Peyer's patch (tissue), 4 donors: ENCODE measurements at regions not wholly inside any gene's neighbourhood (a gene's known extent, or its start where the extent isn't known, plus 50 kb on each side); places are given as distances from the start of the nearest gene placed in this dataset.

Experiments used
- DNase-seq, 3 donors: peaks; one replicate each; pipeline ENCODE4 v3.0.0-alpha.2; 2017 to 2019
- H3K27ac ChIP-seq, 4 donors: fragments of 200-600 bp; sonication (generic); one replicate each; pipeline ENCODE4 v1.5.1; 2016 to 2019
- H3K27me3 ChIP-seq, 2 donors: fragments of 200-600 bp; sonication (generic); one replicate each; pipeline ENCODE4 v1.5.1; 2019
- H3K36me3 ChIP-seq, 3 donors: fragments of 200-600 bp; sonication (generic); one replicate each; pipeline ENCODE4 v1.5.1; 2016 to 2019
- H3K4me1 ChIP-seq, 4 donors: fragments of 200-600 bp; sonication (generic); one replicate each; pipeline ENCODE4 v1.5.1; 2016 to 2019
- H3K4me3 ChIP-seq, 4 donors: fragments of 200-600 bp; sonication (generic); 1 replicate in 3 of 4; 2 replicates in 1 of 4; pipeline ENCODE4 v1.5.1; 2016 to 2019; ENCODE audit warnings: mild to moderate bottlenecking in 1 of 4
- H3K9me3 ChIP-seq, 4 donors: fragments of 200-600 bp; sonication (generic); one replicate each; pipeline ENCODE4 v1.5.1; 2016 to 2019; ENCODE audit warnings: mild to moderate bottlenecking in 1 of 4
- CTCF ChIP-seq, 6 experiments: fragments of 450-650 bp in 4 of 6; fragments of 200-600 bp in 2 of 6; sonication (generic) in 1 of 6; IDR thresholded peaks; one replicate each; pipeline ENCODE4 v1.5.1; 2017 to 2019; ENCODE audit warnings: antibody characterized with exemption in 6 of 6, mild to moderate bottlenecking in 3 of 6, moderate library complexity in 1 of 6
- POLR2A ChIP-seq, 2 donors: fragments of 450-650 bp; IDR thresholded peaks; one replicate each; pipeline ENCODE4 v1.5.1; 2017; ENCODE audit warnings: antibody characterized with exemption in 2 of 2, mild to moderate bottlenecking in 2 of 2, moderate library complexity in 2 of 2

- no peak overlapping the region for H3K27ac ChIP-seq
- H3K9me3 ChIP-seq = no peaks in the 10 kb centered on the region
- no peaks in the 10 kb centered on the region for H3K27me3 ChIP-seq
- TF ChIP-seq CTCF (IDR thresholded peaks at IDR 0.05) = no peak
- no peak for TF ChIP-seq POLR2A (IDR thresholded peaks at IDR 0.05)
- no peak for DNase-seq
- no peaks in the 10 kb centered on the region for H3K36me3 ChIP-seq
- no peaks in the 10 kb centered on the region for H3K4me1 ChIP-seq
- H3K4me3 ChIP-seq = no peak overlapping the region
Observed at GRCh38 chr6:87995461-87995860, 52.2 kb upstream of the SPACA1 start.

- Histone ChIP-seq H3K4me1 (no peaks in the 10 kb centered on the region), H3K27me3 (no peaks in the 10 kb centered on the region), H3K36me3 (no peaks in the 10 kb centered on the region), H3K27ac (no peak overlapping the region), H3K9me3 (no peaks in the 10 kb centered on the region), H3K4me3 (no peak overlapping the region)
- TF ChIP-seq POLR2A (IDR thresholded peaks at IDR 0.05) = no peak
- TF ChIP-seq CTCF (IDR thresholded peaks at IDR 0.05) = no peak
- no peak for DNase-seq
Observed at GRCh38 chr6:87993356-87993755, 54.3 kb upstream of the SPACA1 start.

GRCh38 chr6:87990871-87991270 lies 56.8 kb upstream of the SPACA1 start:
- DNase-seq = no peak
- no peaks in the 10 kb centered on the region for H3K4me1 ChIP-seq
- no peaks in the 10 kb centered on the region for H3K27me3 ChIP-seq
- H3K9me3 ChIP-seq = no peaks in the 10 kb centered on the region
- H3K4me3 ChIP-seq = no peak overlapping the region
- no peak for TF ChIP-seq POLR2A (IDR thresholded peaks at IDR 0.05)
- no peak overlapping the region for H3K27ac ChIP-seq
- no peaks in the 10 kb centered on the region for H3K36me3 ChIP-seq

- no peak overlapping the region for H3K4me3 ChIP-seq
- H3K27ac ChIP-seq = no peak overlapping the region
- DNase-seq = no peak
- H3K36me3 ChIP-seq = no peaks in the 10 kb centered on the region
- no peaks in the 10 kb centered on the region for H3K4me1 ChIP-seq
- H3K27me3 ChIP-seq = no peaks in the 10 kb centered on the region
- H3K9me3 ChIP-seq = no peaks in the 10 kb centered on the region
- TF ChIP-seq POLR2A (IDR thresholded peaks at IDR 0.05) (no peak), CTCF (IDR thresholded peaks at IDR 0.05) (no peak)
Observed at GRCh38 chr6:87982134-87982533, 65.5 kb upstream of the SPACA1 start.

- Histone ChIP-seq H3K27me3 (no peaks in the 10 kb centered on the region), H3K4me1 (no peaks in the 10 kb centered on the region), H3K9me3 (no peaks in the 10 kb centered on the region), H3K4me3 (no peak overlapping the region), H3K27ac (no peak overlapping the region), H3K36me3 (no peaks in the 10 kb centered on the region)
- no peak for DNase-seq
- TF ChIP-seq CTCF (IDR thresholded peaks at IDR 0.05) = no peak
- TF ChIP-seq POLR2A (IDR thresholded peaks at IDR 0.05) = no peak
Observed at GRCh38 chr6:87979737-87980136, 67.9 kb upstream of the SPACA1 start.

- no peak for TF ChIP-seq POLR2A (IDR thresholded peaks at IDR 0.05)
- TF ChIP-seq CTCF (IDR thresholded peaks at IDR 0.05) = no peak
- Histone ChIP-seq H3K36me3 (no peaks in the 10 kb centered on the region), H3K4me3 (no peak overlapping the region), H3K27ac (no peak overlapping the region), H3K9me3 (no peaks in the 10 kb centered on the region), H3K4me1 (no peaks in the 10 kb centered on the region), H3K27me3 (no peaks in the 10 kb centered on the region)
- no peak for DNase-seq
Observed at GRCh38 chr6:87976616-87977015, 71.0 kb upstream of the SPACA1 start.
